Endothelial cell of umbilical vein (primary cell): ENCODE measurements at regions not wholly inside any gene's neighbourhood (a gene's known extent, or its start where the extent isn't known, plus 50 kb on each side); places are given as distances from the start of the nearest gene placed in this dataset.

ENCODE experiments used
- BruUV-seq: library from RNA; stranded (reverse); fragments of 400-500 nt; replicated peaks from 2 replicates; lab custom pipeline; 2021; lab: Mats Ljungman, UMichigan
- CTCF ChIA-PET: fragments of 300-600, 350-600 bp; sonication (Branson Sonifier 250); formaldehyde crosslinking; loops from one replicate; lab custom pipeline; 2021; ENCODE audit warnings: antibody characterized with exemption, inconsistent platforms; lab: Charles Lee
- POLR2A ChIA-PET: fragments of 300-600, 350-600 bp; sonication (Branson Sonifier 250); formaldehyde crosslinking; loops from one replicate; lab custom pipeline; 2021; ENCODE audit warnings: antibody characterized with exemption, inconsistent platforms; lab: Charles Lee
- DNase-seq: peaks from one replicate; pipeline ENCODE4 v3.0.0-alpha.2; 2011; ENCODE audit warnings: low read depth, low spot score
- FAIRE-seq: peaks from 2 replicates; lab custom pipeline; 2011; peaks lifted over from hg19 to GRCh38; lab: Jason Lieb, UNC
- H2AFZ ChIP-seq: 2 replicates; pipeline ENCODE4 v1.6.0; 2012; ENCODE audit warnings: low read depth, low read length, control low read depth, inconsistent platforms
- H3K27ac ChIP-seq: 2 replicates; pipeline ENCODE4 v1.5.1; 2011; ENCODE audit warnings: low read depth, mild to moderate bottlenecking, control low read depth, low read length, moderate library complexity; ENCODE audit not compliant: insufficient read depth
- H3K27me3 ChIP-seq, 2 experiments: 2 replicates each; pipeline versions ENCODE4 v1.6.0 to v1.6.1; 2011; ENCODE audit warnings: low read length in 2 of 2, mixed read lengths in 1 of 2; ENCODE audit not compliant: control insufficient read depth in 2 of 2, insufficient read depth in 2 of 2
- H3K36me3 ChIP-seq, 2 experiments: 2 replicates in 1 of 2; 3 replicates in 1 of 2; pipeline ENCODE4 v1.5.1; 2011; ENCODE audit warnings: low read length in 2 of 2, mild to moderate bottlenecking in 1 of 2, moderate library complexity in 1 of 2; ENCODE audit not compliant: control insufficient read depth in 2 of 2, insufficient read depth in 2 of 2; ENCODE audit errors: extremely low read depth in 1 of 2
- H3K4me1 ChIP-seq: 3 replicates; pipeline ENCODE4 v1.5.1; 2011; ENCODE audit warnings: mild to moderate bottlenecking, low read length; ENCODE audit not compliant: control insufficient read depth, insufficient read depth; ENCODE audit errors: extremely low read depth
- H3K4me2 ChIP-seq: 2 replicates; pipeline ENCODE4 v1.6.1; 2011; ENCODE audit warnings: low read length, control low read depth, mixed read lengths; ENCODE audit not compliant: insufficient read depth
- H3K4me3 ChIP-seq, 3 experiments: fragments of 200-600 bp in 1 of 3; sonication (generic), shearing (Covaris generic) in 1 of 3; replicated peaks in 1 of 3; 2 replicates each; pipeline ENCODE4 v1.5.1; 2011 to 2016; ENCODE audit warnings: control low read depth in 3 of 3, low read length in 3 of 3, mild to moderate bottlenecking in 2 of 3, inconsistent platforms in 1 of 3, low read depth in 1 of 3, moderate library complexity in 1 of 3; ENCODE audit not compliant: insufficient read depth in 1 of 3
- H3K79me2 ChIP-seq: 2 replicates; pipeline ENCODE4 v1.6.0; 2012; ENCODE audit warnings: low read length, inconsistent platforms; ENCODE audit not compliant: control insufficient read depth, insufficient read depth
- H3K9ac ChIP-seq: replicated peaks from 2 replicates; pipeline ENCODE3; 2011; ENCODE audit warnings: low read length, control low read depth; ENCODE audit not compliant: insufficient read depth; ENCODE audit errors: extremely low read depth
- H3K9me1 ChIP-seq: replicated peaks from 3 replicates; pipeline ENCODE4 v1.6.0; 2011; ENCODE audit warnings: mild to moderate bottlenecking, low read length; ENCODE audit not compliant: control insufficient read depth, insufficient read depth; ENCODE audit errors: extremely low read depth
- H3K9me3 ChIP-seq: replicated peaks from 2 replicates; pipeline ENCODE4 v1.5.1; 2012; ENCODE audit warnings: low read length, inconsistent platforms; ENCODE audit not compliant: control insufficient read depth, insufficient read depth
- H4K20me1 ChIP-seq: replicated peaks from 2 replicates; pipeline ENCODE3; 2011; ENCODE audit warnings: mild to moderate bottlenecking, low read length; ENCODE audit not compliant: control insufficient read depth, insufficient read depth; ENCODE audit errors: extremely low read depth
- EZH2 ChIP-seq: IDR thresholded peaks from 2 replicates; pipeline ENCODE4 v1.6.1; 2012; ENCODE audit warnings: borderline replicate concordance, low read depth, mild to moderate bottlenecking, moderate library complexity, low read length, inconsistent platforms; ENCODE audit not compliant: severe bottlenecking
- FOS ChIP-seq: IDR thresholded peaks from 2 replicates; pipeline ENCODE4 v1.6.1; 2011; ENCODE audit warnings: mild to moderate bottlenecking, low read length, moderate library complexity, borderline replicate concordance; ENCODE audit not compliant: insufficient read depth
- GATA2 ChIP-seq: IDR thresholded peaks from 2 replicates; pipeline ENCODE4 v1.7.0; 2011; ENCODE audit warnings: low read depth, mild to moderate bottlenecking, moderate library complexity, mixed read lengths, low read length; ENCODE audit not compliant: insufficient read length, insufficient read depth
- JUN ChIP-seq: IDR thresholded peaks from 2 replicates; pipeline ENCODE4 v1.6.1; 2011; ENCODE audit warnings: borderline replicate concordance, low read depth; ENCODE audit not compliant: insufficient read length, insufficient read depth
- MYC ChIP-seq: IDR thresholded peaks from one replicate; pipeline ENCODE4 v1.6.1; 2011; ENCODE audit warnings: mild to moderate bottlenecking, low read depth, low read length
- POLR2A ChIP-seq: IDR thresholded peaks from 2 replicates; pipeline ENCODE4 v1.6.1; 2012; ENCODE audit warnings: low read depth, mild to moderate bottlenecking, control low read depth, low read length
- POLR2AphosphoS5 ChIP-seq: IDR thresholded peaks from 2 replicates; pipeline ENCODE4 v1.6.1; 2012; ENCODE audit warnings: low read depth, mild to moderate bottlenecking, control low read depth, low read length, moderate library complexity; ENCODE audit not compliant: insufficient read depth
- dilution Hi-C: fragments of 300-500 bp; cut with MboI; formaldehyde crosslinking; loops from one replicate; pipeline ENCODE4 v1.15.0; 2019; ENCODE audit warnings: low sequenced_read_pairs; ENCODE audit not compliant: extremely low pct_ligation_motif_present
- intact Hi-C: fragments of 100-400 bp; cut with micrococcal nuclease; formaldehyde crosslinking; loops from one replicate; pipeline ENCODE4 v1.10.0; 2022

DNA sequence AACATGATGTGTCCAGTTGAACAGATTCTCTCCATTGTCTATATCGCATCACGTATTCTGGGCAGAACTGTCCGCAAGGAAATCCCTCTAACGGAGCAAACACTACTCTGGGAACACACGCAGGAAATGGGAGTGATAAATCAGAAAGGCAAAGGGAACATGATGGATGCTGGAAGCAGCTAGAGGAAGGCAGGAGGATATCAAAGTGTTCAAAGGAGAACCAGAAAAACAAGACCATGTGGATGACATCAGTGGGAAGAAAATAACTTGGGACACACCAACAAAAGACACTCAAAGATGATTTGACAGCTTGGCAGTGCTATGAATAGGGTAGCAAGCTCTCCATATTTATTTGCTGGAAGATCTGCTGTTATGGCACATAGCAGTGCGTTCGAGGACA lies 142.9 kb downstream of the PLK2 start:
- Histone ChIP-seq H3K36me3 (no peaks in the 10 kb centered on the region), H3K9me3 (no peaks in the 10 kb centered on the region), H3K27ac (no peak overlapping the region), H2AFZ (no peak overlapping the region), H3K4me2 (no peak overlapping the region), H3K9ac (no peak overlapping the region), H3K4me1 (peaks cover 21% of the 10 kb centered on the region), H4K20me1 (no peaks in the 10 kb centered on the region), H3K9me1 (no peaks in the 10 kb centered on the region), H3K79me2 (no peaks in the 10 kb centered on the region), H3K4me3 (no peak overlapping the region), H3K27me3 (no peaks in the 10 kb centered on the region)
- no TSS peak for BruUV-seq
- TF ChIP-seq MYC (no peak), POLR2AphosphoS5 (no peak)
- no peak for FAIRE-seq
- ChIA-PET CTCF (interaction anchor here (1.0 to 1.3 kb wide), 3 partner anchors 9 to 58 kb away, joined by 3 to 4 read pairs (median 4); no protein-coding TSS in a partner anchor), POLR2A (no interaction called here)
- DNase-seq, result peak; percentile 66
- intact Hi-C loops (loop anchor here (5.0 kb wide), 2 partner anchors 140 to 535 kb away; no protein-coding TSS in a partner anchor), dilution Hi-C loops (no loop called here)

DNA sequence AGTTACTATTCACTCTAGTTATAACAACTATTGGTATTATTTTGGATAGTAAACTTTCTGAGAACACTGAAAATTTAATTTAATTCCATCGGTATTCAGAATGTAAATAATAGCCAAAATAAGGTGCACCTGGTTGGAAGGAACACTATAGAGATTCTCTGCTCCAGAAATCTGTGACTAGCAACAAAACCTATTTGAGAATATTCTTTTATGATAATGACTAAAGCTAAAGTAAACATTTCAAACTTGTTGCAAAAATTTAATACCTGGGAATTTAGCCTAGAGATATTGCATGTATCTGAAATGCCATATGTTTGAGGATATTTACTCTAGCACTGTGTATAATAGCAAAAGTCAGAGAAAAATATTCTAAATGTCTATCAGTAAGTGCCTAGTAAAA lies 144.1 kb downstream of the PLK2 start:
- intact Hi-C loops, result loop anchor here (5.0 kb wide), 2 partner anchors 142 to 533 kb away; no protein-coding TSS in a partner anchor
- Histone ChIP-seq H3K36me3 (no peaks in the 10 kb centered on the region), H3K27ac (no peak overlapping the region), H2AFZ (no peak overlapping the region), H3K27me3 (no peaks in the 10 kb centered on the region), H4K20me1 (no peaks in the 10 kb centered on the region), H3K4me1 (peaks cover 17% of the 10 kb centered on the region), H3K9ac (no peak overlapping the region), H3K9me1 (no peaks in the 10 kb centered on the region), H3K9me3 (no peaks in the 10 kb centered on the region), H3K4me2 (no peak overlapping the region), H3K4me3 (no peak overlapping the region), H3K79me2 (no peaks in the 10 kb centered on the region)
- DNase-seq (no peak), FAIRE-seq (no peak)
- dilution Hi-C loops, result no loop called here
- BruUV-seq, result no TSS peak
- ChIA-PET POLR2A (no interaction called here), CTCF (no interaction called here)
- TF ChIP-seq POLR2A (no peak), FOS (no peak), JUN (no peak), GATA2 (no peak), EZH2 (no peak)
